WTC11 (cell line): ENCODE measurements at regions not wholly inside any gene's neighbourhood (a gene's known extent, or its start where the extent isn't known, plus 50 kb on each side); places are given as distances from the start of the nearest gene placed in this dataset.

Experiments used
- CTCF ChIP-seq: fragments of 200-600 bp; IDR thresholded peaks from 2 replicates; pipeline ENCODE4 v1.8.0; 2022; ENCODE audit warnings: antibody characterized with exemption
- TEAD1 ChIP-seq: sonication (generic); formaldehyde crosslinking; IDR thresholded peaks from 2 replicates; pipeline ENCODE4 v1.8.0; 2022; ENCODE audit warnings: mild to moderate bottlenecking, missing genetic modification reagents
- USF2 ChIP-seq: sonication (generic); formaldehyde crosslinking; IDR thresholded peaks from 2 replicates; pipeline ENCODE4 v1.8.1; 2023; ENCODE audit warnings: mild to moderate bottlenecking, missing genetic modification reagents, moderate library complexity
- ZNF138 ChIP-seq: sonication (generic); formaldehyde crosslinking; conservative IDR thresholded peaks from 2 replicates; pipeline ENCODE4 v1.8.1; 2022; ENCODE audit warnings: mild to moderate bottlenecking, moderate library complexity, missing genetic modification reagents
- ZNF512 ChIP-seq: sonication (generic); formaldehyde crosslinking; IDR thresholded peaks from 2 replicates; pipeline ENCODE4 v1.8.1; 2022; ENCODE audit warnings: missing genetic modification reagents, borderline replicate concordance
- TF ChIP-seq, protein P1 (sequence below): sonication (generic); formaldehyde crosslinking; IDR thresholded peaks from 2 replicates; pipeline ENCODE4 v1.8.0; 2022; ENCODE audit warnings: mild to moderate bottlenecking, missing genetic modification reagents
- TF ChIP-seq, protein P2 (sequence below): sonication (generic); formaldehyde crosslinking; conservative IDR thresholded peaks from 2 replicates; pipeline ENCODE4 v1.8.1; 2023; ENCODE audit warnings: mild to moderate bottlenecking, low read depth, missing genetic modification reagents, moderate library complexity

DNA sequence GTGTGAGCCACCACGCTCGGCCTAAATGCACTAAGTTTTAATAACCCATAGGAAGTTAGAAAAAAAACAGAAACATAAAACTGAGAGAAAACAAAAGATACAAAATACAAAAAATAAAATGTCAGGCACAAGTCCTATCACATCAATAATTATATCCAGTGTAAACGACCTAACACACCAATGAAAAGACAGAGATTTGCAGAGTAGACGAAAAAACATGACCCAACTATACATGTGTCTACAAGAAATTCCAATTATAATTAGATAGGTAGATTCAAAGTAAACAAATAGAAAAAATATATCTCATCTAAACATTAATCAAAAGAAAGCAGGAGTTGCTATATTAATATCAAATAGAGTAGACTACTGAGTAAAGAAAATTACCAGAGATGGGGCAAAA lies 69.4 kb upstream of the NUDT4 start:
- TF ChIP-seq CTCF (no peak), ZNF512 (CRISPR knock-in tag) (no peak), ZNF138 (no peak), TEAD1 (CRISPR knock-in tag) (no peak), USF2 (no peak)
- TF ChIP-seq, protein P1, sequence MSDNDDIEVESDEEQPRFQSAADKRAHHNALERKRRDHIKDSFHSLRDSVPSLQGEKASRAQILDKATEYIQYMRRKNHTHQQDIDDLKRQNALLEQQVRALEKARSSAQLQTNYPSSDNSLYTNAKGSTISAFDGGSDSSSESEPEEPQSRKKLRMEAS (CRISPR knock-in tag) = no peak
- TF ChIP-seq, protein P2, sequence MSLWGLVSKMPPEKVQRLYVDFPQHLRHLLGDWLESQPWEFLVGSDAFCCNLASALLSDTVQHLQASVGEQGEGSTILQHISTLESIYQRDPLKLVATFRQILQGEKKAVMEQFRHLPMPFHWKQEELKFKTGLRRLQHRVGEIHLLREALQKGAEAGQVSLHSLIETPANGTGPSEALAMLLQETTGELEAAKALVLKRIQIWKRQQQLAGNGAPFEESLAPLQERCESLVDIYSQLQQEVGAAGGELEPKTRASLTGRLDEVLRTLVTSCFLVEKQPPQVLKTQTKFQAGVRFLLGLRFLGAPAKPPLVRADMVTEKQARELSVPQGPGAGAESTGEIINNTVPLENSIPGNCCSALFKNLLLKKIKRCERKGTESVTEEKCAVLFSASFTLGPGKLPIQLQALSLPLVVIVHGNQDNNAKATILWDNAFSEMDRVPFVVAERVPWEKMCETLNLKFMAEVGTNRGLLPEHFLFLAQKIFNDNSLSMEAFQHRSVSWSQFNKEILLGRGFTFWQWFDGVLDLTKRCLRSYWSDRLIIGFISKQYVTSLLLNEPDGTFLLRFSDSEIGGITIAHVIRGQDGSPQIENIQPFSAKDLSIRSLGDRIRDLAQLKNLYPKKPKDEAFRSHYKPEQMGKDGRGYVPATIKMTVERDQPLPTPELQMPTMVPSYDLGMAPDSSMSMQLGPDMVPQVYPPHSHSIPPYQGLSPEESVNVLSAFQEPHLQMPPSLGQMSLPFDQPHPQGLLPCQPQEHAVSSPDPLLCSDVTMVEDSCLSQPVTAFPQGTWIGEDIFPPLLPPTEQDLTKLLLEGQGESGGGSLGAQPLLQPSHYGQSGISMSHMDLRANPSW = no peak
